ENCODE measurements at regions not wholly inside any gene's neighbourhood (a gene's known extent, or its start where the extent isn't known, plus 50 kb on each side); places are given as distances from the start of the nearest gene placed in this dataset.

- TF ChIP-seq EP300 (IDR thresholded peaks at IDR 0.05) (no peak), CTCF (IDR thresholded peaks at IDR 0.05) (no peak), POLR2A (IDR thresholded peaks at IDR 0.05) (no peak)
These were observed 215.3 kb upstream of the FAM9B start for GRCh38 chrX:9249051-9249846.

All from suprapubic skin (tissue), 3 donors.